PFSK-1 (cell line): ENCODE measurements at regions not wholly inside any gene's neighbourhood (a gene's known extent, or its start where the extent isn't known, plus 50 kb on each side); places are given as distances from the start of the nearest gene placed in this dataset.

Experiments
- FOXP2 ChIP-seq: optimal IDR thresholded peaks from 2 replicates; pipeline ENCODE3; 2011; ENCODE audit warnings: borderline replicate concordance, control low read depth, inconsistent platforms; ENCODE audit not compliant: insufficient read depth; ENCODE audit errors: extremely low read length, extremely low read depth
- POLR2AphosphoS5 ChIP-seq: IDR thresholded peaks from 2 replicates; pipeline ENCODE4 v1.6.1; 2012; ENCODE audit warnings: low read depth, mild to moderate bottlenecking, control low read depth, low read length, moderate library complexity
- REST ChIP-seq, 2 experiments: IDR thresholded peaks; 2 replicates each; pipeline versions ENCODE4 v1.6.1 to v1.8.0; 2011 to 2012; ENCODE audit warnings: low read depth in 2 of 2, low read length in 2 of 2, control low read depth in 1 of 2, inconsistent platforms in 1 of 2, mild to moderate bottlenecking in 1 of 2, moderate library complexity in 1 of 2; ENCODE audit not compliant: insufficient read depth in 1 of 2
- SIN3A ChIP-seq: IDR thresholded peaks from 2 replicates; pipeline ENCODE4 v1.6.1; 2012; ENCODE audit warnings: mild to moderate bottlenecking, low read length, moderate library complexity, borderline replicate concordance; ENCODE audit not compliant: insufficient read depth
- TAF1 ChIP-seq: IDR thresholded peaks from 2 replicates; pipeline ENCODE4 v1.6.1; 2012; ENCODE audit warnings: low read length, control low read depth, borderline replicate concordance; ENCODE audit not compliant: insufficient read depth

GRCh38 chr5:25119650-25120049 is 474.9 kb upstream of the CDH10 start:
- TF ChIP-seq REST (IDR thresholded peaks at IDR 0.05; ENCODE audit: insufficient read depth in 1 of 2, low read depth in 2 of 2, low read length in 2 of 2) (no peak), TAF1 (no peak), SIN3A (no peak), POLR2AphosphoS5 (no peak), FOXP2 (no peak)

- TF ChIP-seq REST (IDR thresholded peaks at IDR 0.05; ENCODE audit: insufficient read depth in 1 of 2, low read depth in 2 of 2, low read length in 2 of 2) (no peak), SIN3A (no peak), TAF1 (no peak), POLR2AphosphoS5 (no peak), FOXP2 (no peak)
These were observed 463.1 kb upstream of the CDH10 start for GRCh38 chr5:25107853-25108252.

GRCh38 chr5:25099538-25099937 is 454.8 kb upstream of the CDH10 start:
- TF ChIP-seq TAF1 = no peak
- TF ChIP-seq REST (IDR thresholded peaks at IDR 0.05; ENCODE audit: insufficient read depth in 1 of 2, low read depth in 2 of 2, low read length in 2 of 2) = no peak
- no peak for TF ChIP-seq FOXP2
- no peak for TF ChIP-seq SIN3A
- TF ChIP-seq POLR2AphosphoS5 = no peak

GRCh38 chr5:25095261-25095660 is 450.5 kb upstream of the CDH10 start:
- TF ChIP-seq POLR2AphosphoS5 (no peak), FOXP2 (no peak), TAF1 (no peak), SIN3A (no peak), REST (IDR thresholded peaks at IDR 0.05; ENCODE audit: insufficient read depth in 1 of 2, low read depth in 2 of 2, low read length in 2 of 2) (no peak)

GRCh38 chr5:25094219-25094618 is 449.4 kb upstream of the CDH10 start:
- TF ChIP-seq POLR2AphosphoS5 = no peak
- no peak for TF ChIP-seq SIN3A
- TF ChIP-seq FOXP2 = no peak
- no peak for TF ChIP-seq REST (IDR thresholded peaks at IDR 0.05; ENCODE audit: insufficient read depth in 1 of 2, low read depth in 2 of 2, low read length in 2 of 2)
- no peak for TF ChIP-seq TAF1
